Chondrocyte (in vitro differentiated cells): ENCODE measurements at regions not wholly inside any gene's neighbourhood (a gene's known extent, or its start where the extent isn't known, plus 50 kb on each side); places are given as distances from the start of the nearest gene placed in this dataset.

ENCODE experiments used
- DNase-seq: peaks from one replicate; pipeline ENCODE4 v3.0.0; 2021; ENCODE audit warnings: mixed read lengths, low spot score
- H3K27ac Mint-ChIP-seq: one replicate; pipeline ENCODE4 v1.8.0; 2021; ENCODE audit warnings: mild to moderate bottlenecking, moderate library complexity, mixed read lengths; ENCODE audit not compliant: unreplicated experiment
- H3K27me3 Mint-ChIP-seq: 2 replicates; pipeline ENCODE4 v1.8.0; 2021; ENCODE audit warnings: low read depth, mixed read lengths
- H3K36me3 Mint-ChIP-seq: 2 replicates; pipeline ENCODE4 v1.8.0; 2021; ENCODE audit warnings: low read depth, mixed read lengths
- H3K4me1 Mint-ChIP-seq: 2 replicates; pipeline ENCODE4 v1.8.0; 2021; ENCODE audit warnings: low read depth, mild to moderate bottlenecking, mixed read lengths
- H3K4me3 Mint-ChIP-seq: one replicate; pipeline ENCODE4 v1.8.0; 2021; ENCODE audit warnings: mild to moderate bottlenecking, moderate library complexity, mixed read lengths; ENCODE audit not compliant: unreplicated experiment
- H3K9me3 Mint-ChIP-seq: 2 replicates; pipeline ENCODE4 v1.8.0; 2021; ENCODE audit warnings: low read depth, mixed read lengths
- CTCF ChIP-seq: fragments of 200-600 bp; sonication (generic); IDR thresholded peaks from 2 replicates; pipeline ENCODE4 v1.5.0; 2021; ENCODE audit warnings: antibody characterized with exemption, mild to moderate bottlenecking, moderate library complexity

GRCh38 chr4:19945979-19946380, 305.7 kb upstream of the SLIT2 start:
- peaks cover 2% of the 10 kb centered on the region for H3K27me3 Mint-ChIP-seq
- peak overlapping the region; percentile 18 for H3K27ac Mint-ChIP-seq
- no peak overlapping the region for H3K4me3 Mint-ChIP-seq
- peaks cover 47% of the 10 kb centered on the region for H3K4me1 Mint-ChIP-seq
- H3K36me3 Mint-ChIP-seq = no peaks in the 10 kb centered on the region
- TF ChIP-seq CTCF = no peak
- no peak for DNase-seq
- H3K9me3 Mint-ChIP-seq = peaks cover 5% of the 10 kb centered on the region

GRCh38 chr4:19945501-19945900, 306.2 kb upstream of the SLIT2 start:
- TF ChIP-seq CTCF = no peak
- Mint-ChIP-seq H3K36me3 (peaks cover under 1% of the 10 kb centered on the region), H3K27ac (peak overlapping the region; percentile 18), H3K4me3 (no peak overlapping the region), H3K9me3 (peaks cover 5% of the 10 kb centered on the region), H3K27me3 (peaks cover 2% of the 10 kb centered on the region), H3K4me1 (peaks cover 47% of the 10 kb centered on the region)
- DNase-seq = no peak

- H3K4me3 Mint-ChIP-seq = no peak overlapping the region
- peaks cover 1% of the 10 kb centered on the region for H3K36me3 Mint-ChIP-seq
- H3K9me3 Mint-ChIP-seq = peaks cover 5% of the 10 kb centered on the region
- H3K4me1 Mint-ChIP-seq = peaks cover 47% of the 10 kb centered on the region
- no peak for TF ChIP-seq CTCF
- no peak overlapping the region for H3K27ac Mint-ChIP-seq
- H3K27me3 Mint-ChIP-seq = peaks cover 2% of the 10 kb centered on the region
- DNase-seq = no peak
Observed at GRCh38 chr4:19944806-19945205, 306.9 kb upstream of the SLIT2 start.

- TF ChIP-seq CTCF = no peak
- no peak for DNase-seq
- Mint-ChIP-seq H3K9me3 (peaks cover 5% of the 10 kb centered on the region), H3K4me3 (no peak overlapping the region), H3K4me1 (peaks cover 47% of the 10 kb centered on the region), H3K36me3 (peaks cover 1% of the 10 kb centered on the region), H3K27me3 (peaks cover 2% of the 10 kb centered on the region), H3K27ac (no peak overlapping the region)
Observed at GRCh38 chr4:19944251-19944650, 307.5 kb upstream of the SLIT2 start.

- no peaks in the 10 kb centered on the region for H3K9me3 Mint-ChIP-seq
- H3K4me3 Mint-ChIP-seq = no peak overlapping the region
- peaks cover 37% of the 10 kb centered on the region for H3K4me1 Mint-ChIP-seq
- TF ChIP-seq CTCF = no peak
- H3K27me3 Mint-ChIP-seq = peaks cover 2% of the 10 kb centered on the region
- H3K27ac Mint-ChIP-seq = no peak overlapping the region
- peaks cover 1% of the 10 kb centered on the region for H3K36me3 Mint-ChIP-seq
- DNase-seq = no peak
Observed at GRCh38 chr4:19941434-19941833, 310.3 kb upstream of the SLIT2 start.
